HepG2 (cell line): ENCODE measurements at regions not wholly inside any gene's neighbourhood (a gene's known extent, or its start where the extent isn't known, plus 50 kb on each side); places are given as distances from the start of the nearest gene placed in this dataset.

Source experiments
- ATAC-seq: fragments of 200-7000 bp; cut with Tn5 transposase; 3 replicates; pipeline ENCODE4 v1.9.1; 2020; ENCODE audit warnings: mild to moderate bottlenecking, moderate library complexity
- BruUV-seq: library from RNA; stranded (reverse); fragments of 400-500 nt; replicated peaks from 2 replicates; lab custom pipeline; 2021; lab: Mats Ljungman, UMichigan
- CTCF ChIA-PET: fragments of 300-600 bp; formaldehyde crosslinking; extraction: SDS; loops from one replicate; lab custom pipeline; 2021; ENCODE audit warnings: low total read pairs, inconsistent platforms, low intra/inter-chr PET ratio; lab: Yijun Ruan, JAX
- POLR2A ChIA-PET: fragments of 350-600 bp; sonication (Branson Sonifier 250); formaldehyde crosslinking; loops from one replicate; lab custom pipeline; 2020; ENCODE audit warnings: antibody characterized with exemption, inconsistent platforms; lab: Yijun Ruan, JAX
- DNase-seq: peaks from one replicate; pipeline ENCODE4 v3.0.0-alpha.2; 2015; ENCODE audit warnings: low spot score
- FAIRE-seq: peaks from 3 replicates; lab custom pipeline; 2011; peaks lifted over from hg19 to GRCh38; lab: Jason Lieb, UNC
- H2AFZ ChIP-seq: one replicate; pipeline ENCODE4 v1.6.1; 2011; ENCODE audit warnings: low read length, inconsistent platforms
- H3K27ac ChIP-seq: fragments of 300-600 bp; 3 replicates; pipeline ENCODE4 v1.8.0; 2011; ENCODE audit warnings: mixed run types, mild to moderate bottlenecking, mixed read lengths, low read length, inconsistent platforms; ENCODE audit not compliant: insufficient read depth; ENCODE audit errors: extremely low read length
- H3K27me3 ChIP-seq, 2 experiments: fragments of 200-600 bp in 1 of 2; 2 replicates in 1 of 2; 3 replicates in 1 of 2; pipeline versions ENCODE4 v1.6.0 to v1.8.0; 2011; ENCODE audit warnings: low read length in 2 of 2, mild to moderate bottlenecking in 2 of 2, moderate library complexity in 2 of 2, inconsistent platforms in 1 of 2; ENCODE audit not compliant: insufficient read depth in 2 of 2, control insufficient read depth in 1 of 2
- H3K36me3 ChIP-seq, 2 experiments: fragments of 200-600 bp in 1 of 2; replicated peaks in 1 of 2; 2 replicates in 1 of 2; 3 replicates in 1 of 2; pipeline versions ENCODE4 v1.5.1 to v1.8.0; 2011; ENCODE audit warnings: low read length in 2 of 2, inconsistent platforms in 1 of 2; ENCODE audit not compliant: insufficient read depth in 2 of 2, control insufficient read depth in 1 of 2
- H3K4me1 ChIP-seq: 2 replicates; pipeline ENCODE4 v1.5.1; 2012; ENCODE audit warnings: low read length, inconsistent platforms; ENCODE audit not compliant: insufficient read depth
- H3K4me2 ChIP-seq: 2 replicates; pipeline ENCODE4 v1.6.0; 2011; ENCODE audit warnings: low read depth, low read length, inconsistent platforms
- H3K4me3 ChIP-seq, 3 experiments: fragments of 200-600 bp in 1 of 3; sonication (generic), shearing (Covaris generic) in 1 of 3; replicated peaks in 1 of 3; 2 replicates each; pipeline ENCODE4 v1.5.1; 2011 to 2016; ENCODE audit warnings: low read length in 3 of 3, inconsistent platforms in 2 of 3, low read depth in 2 of 3, mild to moderate bottlenecking in 2 of 3, control low read depth in 1 of 3, mixed read lengths in 1 of 3; ENCODE audit not compliant: insufficient read depth in 1 of 3
- H3K79me2 ChIP-seq: one replicate; pipeline ENCODE4 v1.6.1; 2011; ENCODE audit warnings: low read length, inconsistent platforms; ENCODE audit not compliant: insufficient read depth
- H3K9ac ChIP-seq: 2 replicates; pipeline ENCODE4 v1.6.0; 2011; ENCODE audit warnings: mild to moderate bottlenecking, low read depth, low read length, inconsistent platforms; ENCODE audit not compliant: insufficient read depth
- H3K9me3 ChIP-seq: 2 replicates; pipeline ENCODE4 v1.5.1; 2012; ENCODE audit warnings: mild to moderate bottlenecking, low read length
- H4K20me1 ChIP-seq: 2 replicates; pipeline ENCODE4 v1.6.0; 2011; ENCODE audit warnings: inconsistent platforms, mild to moderate bottlenecking, low read length, moderate library complexity; ENCODE audit not compliant: insufficient read depth
- FOXO1 ChIP-seq: sonication (generic); formaldehyde crosslinking; IDR thresholded peaks from 2 replicates; pipeline ENCODE4 v1.4.0; 2020; ENCODE audit warnings: missing genetic modification reagents
- MEF2D ChIP-seq: sonication (generic); formaldehyde crosslinking; IDR thresholded peaks from 2 replicates; pipeline ENCODE4 v1.5.1; 2020; ENCODE audit warnings: mild to moderate bottlenecking, missing genetic modification reagents
- PAX8 ChIP-seq: sonication (generic); formaldehyde crosslinking; IDR thresholded peaks from 2 replicates; pipeline ENCODE4 v1.8.0; 2022; ENCODE audit warnings: mild to moderate bottlenecking, missing genetic modification reagents, borderline replicate concordance
- TOPORS ChIP-seq: sonication (generic); formaldehyde crosslinking; IDR thresholded peaks from 2 replicates; pipeline ENCODE4 v1.8.0; 2023; ENCODE audit warnings: mild to moderate bottlenecking, missing genetic modification reagents
- ZFP36L2 ChIP-seq: sonication (generic); formaldehyde crosslinking; IDR thresholded peaks from 2 replicates; pipeline ENCODE4 v1.4.0; 2020; ENCODE audit warnings: missing genetic modification reagents
- ZMYM2 ChIP-seq: sonication (generic); formaldehyde crosslinking; IDR thresholded peaks from 2 replicates; pipeline ENCODE4 v1.8.0; 2022; ENCODE audit warnings: mild to moderate bottlenecking, missing genetic modification reagents
- ZNF292 ChIP-seq: sonication (generic); formaldehyde crosslinking; IDR thresholded peaks from 2 replicates; pipeline ENCODE4 v1.8.1; 2022; ENCODE audit warnings: mild to moderate bottlenecking, low read depth, missing genetic modification reagents, borderline replicate concordance
- ZNF354B ChIP-seq: sonication (generic); formaldehyde crosslinking; IDR thresholded peaks from 2 replicates; pipeline ENCODE4 v1.8.0; 2022; ENCODE audit warnings: mild to moderate bottlenecking, missing genetic modification reagents
- ZNF720 ChIP-seq: sonication (generic); formaldehyde crosslinking; IDR thresholded peaks from 2 replicates; pipeline ENCODE4 v1.4.0; 2020; ENCODE audit warnings: missing genetic modification reagents
- ZNF775 ChIP-seq: sonication (generic); formaldehyde crosslinking; IDR thresholded peaks from 2 replicates; pipeline ENCODE4 v1.4.0; 2020; ENCODE audit warnings: missing genetic modification reagents, mild to moderate bottlenecking, moderate library complexity, borderline replicate concordance
- ZNF850 ChIP-seq: sonication (generic); formaldehyde crosslinking; conservative IDR thresholded peaks from 2 replicates; pipeline ENCODE4 v1.9.0; 2021; ENCODE audit warnings: mild to moderate bottlenecking, missing genetic modification reagents
- ZNF878 ChIP-seq: sonication (generic); formaldehyde crosslinking; IDR thresholded peaks from 2 replicates; pipeline ENCODE4 v1.8.1; 2023; ENCODE audit warnings: mild to moderate bottlenecking, missing genetic modification reagents, moderate library complexity
- WGBS: methylation state at CpG from one replicate; pipeline ENCODE4 v1.1.6; 2017; ENCODE audit warnings: low lambda C conversion rate; 5-methylcytosine and 5-hydroxymethylcytosine counted together
- in situ Hi-C: cut with HindIII; loops from 2 replicates; pipeline ENCODE4 v1.10.0; 2017; ENCODE audit warnings: low pct_unique_long_range_greater_than_20kb; ENCODE audit not compliant: extremely low pct_ligation_motif_present
- intact Hi-C: fragments of 100-400 bp; cut with micrococcal nuclease; formaldehyde crosslinking; loops from one replicate; pipeline ENCODE4 v1.10.0; 2022; ENCODE audit not compliant: unreplicated experiment
- TF ChIP-seq, protein P1 (sequence below): sonication (generic); formaldehyde crosslinking; IDR thresholded peaks from 2 replicates; pipeline ENCODE4 v1.9.0; 2021; ENCODE audit warnings: mild to moderate bottlenecking, missing genetic modification reagents

DNA sequence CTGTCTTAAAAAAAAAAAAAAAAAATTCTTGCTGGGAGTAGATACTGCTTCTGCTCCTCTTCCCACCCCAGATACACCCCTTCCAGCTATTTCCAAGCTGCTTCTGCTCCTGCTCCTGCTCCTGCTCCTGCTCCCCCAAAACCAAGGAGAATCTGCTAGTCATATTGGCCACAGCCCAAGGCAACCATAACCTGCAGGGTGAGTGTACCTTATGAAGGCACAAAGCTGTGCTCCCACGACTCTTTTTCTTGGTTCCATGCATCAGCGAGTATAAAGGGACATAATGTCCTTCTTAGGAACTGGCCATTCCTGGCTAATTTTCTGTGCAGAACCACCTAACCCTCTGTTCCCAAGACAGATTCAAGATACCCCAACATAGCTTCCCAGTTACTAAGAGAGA lies 129.5 kb upstream of the CDK1 start:
- Histone ChIP-seq H3K27me3 (no peaks in the 10 kb centered on the region), H3K4me3 (no peak overlapping the region), H3K9me3 (no peaks in the 10 kb centered on the region), H4K20me1 (no peaks in the 10 kb centered on the region), H3K4me1 (no peaks in the 10 kb centered on the region), H3K36me3 (no peaks in the 10 kb centered on the region), H3K79me2 (no peaks in the 10 kb centered on the region), H3K4me2 (no peak overlapping the region), H3K9ac (no peak overlapping the region), H3K27ac (no peak overlapping the region), H2AFZ (no peak overlapping the region)
- ChIA-PET POLR2A (no interaction called here), CTCF (no interaction called here)
- ATAC-seq (no peak), DNase-seq (no peak), FAIRE-seq (no peak)
- intact Hi-C loops (loop anchor here (5.0 kb wide), 2 partner anchors 119 to 446 kb away; no protein-coding TSS in a partner anchor), in situ Hi-C loops (no loop called here)
- 0% methylated on average over 2 of the region's 2 CpGs for WGBS
- BruUV-seq: no TSS peak
- TF ChIP-seq TOPORS (CRISPR knock-in tag): no peak
- TF ChIP-seq MEF2D (CRISPR knock-in tag): no peak
- TF ChIP-seq ZNF292 (CRISPR knock-in tag): no peak
- no peak for TF ChIP-seq ZNF720 (CRISPR knock-in tag)
- TF ChIP-seq ZNF775 (CRISPR knock-in tag): no peak
- TF ChIP-seq FOXO1 (CRISPR knock-in tag): no peak
- no peak for TF ChIP-seq ZNF354B (CRISPR knock-in tag)
- TF ChIP-seq, protein P1, sequence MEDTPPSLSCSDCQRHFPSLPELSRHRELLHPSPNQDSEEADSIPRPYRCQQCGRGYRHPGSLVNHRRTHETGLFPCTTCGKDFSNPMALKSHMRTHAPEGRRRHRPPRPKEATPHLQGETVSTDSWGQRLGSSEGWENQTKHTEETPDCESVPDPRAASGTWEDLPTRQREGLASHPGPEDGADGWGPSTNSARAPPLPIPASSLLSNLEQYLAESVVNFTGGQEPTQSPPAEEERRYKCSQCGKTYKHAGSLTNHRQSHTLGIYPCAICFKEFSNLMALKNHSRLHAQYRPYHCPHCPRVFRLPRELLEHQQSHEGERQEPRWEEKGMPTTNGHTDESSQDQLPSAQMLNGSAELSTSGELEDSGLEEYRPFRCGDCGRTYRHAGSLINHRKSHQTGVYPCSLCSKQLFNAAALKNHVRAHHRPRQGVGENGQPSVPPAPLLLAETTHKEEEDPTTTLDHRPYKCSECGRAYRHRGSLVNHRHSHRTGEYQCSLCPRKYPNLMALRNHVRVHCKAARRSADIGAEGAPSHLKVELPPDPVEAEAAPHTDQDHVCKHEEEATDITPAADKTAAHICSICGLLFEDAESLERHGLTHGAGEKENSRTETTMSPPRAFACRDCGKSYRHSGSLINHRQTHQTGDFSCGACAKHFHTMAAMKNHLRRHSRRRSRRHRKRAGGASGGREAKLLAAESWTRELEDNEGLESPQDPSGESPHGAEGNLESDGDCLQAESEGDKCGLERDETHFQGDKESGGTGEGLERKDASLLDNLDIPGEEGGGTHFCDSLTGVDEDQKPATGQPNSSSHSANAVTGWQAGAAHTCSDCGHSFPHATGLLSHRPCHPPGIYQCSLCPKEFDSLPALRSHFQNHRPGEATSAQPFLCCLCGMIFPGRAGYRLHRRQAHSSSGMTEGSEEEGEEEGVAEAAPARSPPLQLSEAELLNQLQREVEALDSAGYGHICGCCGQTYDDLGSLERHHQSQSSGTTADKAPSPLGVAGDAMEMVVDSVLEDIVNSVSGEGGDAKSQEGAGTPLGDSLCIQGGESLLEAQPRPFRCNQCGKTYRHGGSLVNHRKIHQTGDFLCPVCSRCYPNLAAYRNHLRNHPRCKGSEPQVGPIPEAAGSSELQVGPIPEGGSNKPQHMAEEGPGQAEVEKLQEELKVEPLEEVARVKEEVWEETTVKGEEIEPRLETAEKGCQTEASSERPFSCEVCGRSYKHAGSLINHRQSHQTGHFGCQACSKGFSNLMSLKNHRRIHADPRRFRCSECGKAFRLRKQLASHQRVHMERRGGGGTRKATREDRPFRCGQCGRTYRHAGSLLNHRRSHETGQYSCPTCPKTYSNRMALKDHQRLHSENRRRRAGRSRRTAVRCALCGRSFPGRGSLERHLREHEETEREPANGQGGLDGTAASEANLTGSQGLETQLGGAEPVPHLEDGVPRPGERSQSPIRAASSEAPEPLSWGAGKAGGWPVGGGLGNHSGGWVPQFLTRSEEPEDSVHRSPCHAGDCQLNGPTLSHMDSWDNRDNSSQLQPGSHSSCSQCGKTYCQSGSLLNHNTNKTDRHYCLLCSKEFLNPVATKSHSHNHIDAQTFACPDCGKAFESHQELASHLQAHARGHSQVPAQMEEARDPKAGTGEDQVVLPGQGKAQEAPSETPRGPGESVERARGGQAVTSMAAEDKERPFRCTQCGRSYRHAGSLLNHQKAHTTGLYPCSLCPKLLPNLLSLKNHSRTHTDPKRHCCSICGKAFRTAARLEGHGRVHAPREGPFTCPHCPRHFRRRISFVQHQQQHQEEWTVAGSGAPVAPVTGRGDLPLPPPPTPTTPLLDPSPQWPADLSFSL (CRISPR knock-in tag): no peak
- TF ChIP-seq ZNF850: no peak
- TF ChIP-seq PAX8 (CRISPR knock-in tag): no peak
- TF ChIP-seq ZMYM2: no peak
- no peak for TF ChIP-seq ZNF878 (CRISPR knock-in tag)
- no peak for TF ChIP-seq ZFP36L2 (CRISPR knock-in tag)
